Activated CD8-positive, alpha-beta T cell treated with anti-CD3 and anti-CD28 coated beads for 36 hours (primary cell): ENCODE measurements at regions not wholly inside any gene's neighbourhood (a gene's known extent, or its start where the extent isn't known, plus 50 kb on each side); places are given as distances from the start of the nearest gene placed in this dataset.

Experiments used
- ATAC-seq: fragments of 200-7000 bp; cut with Tn5 transposase; one replicate; pipeline ENCODE4 v1.10.0; 2021; ENCODE audit warnings: mild to moderate bottlenecking, moderate library complexity
- CTCF ChIA-PET: fragments of 350-600 bp; sonication (Branson Sonifier 250); formaldehyde crosslinking; loops from one replicate; lab custom pipeline; 2021; ENCODE audit warnings: antibody characterized with exemption; lab: Charles Lee
- POLR2A ChIA-PET: fragments of 350-600 bp; sonication (Branson Sonifier 250); formaldehyde crosslinking; loops from one replicate; lab custom pipeline; 2021; ENCODE audit warnings: antibody characterized with exemption; lab: Charles Lee
- DNase-seq: peaks from one replicate; pipeline ENCODE4 v3.0.0-alpha.2; 2020
- H3K27ac Mint-ChIP-seq: one replicate; pipeline ENCODE4 v1.8.0; 2021; ENCODE audit warnings: mild to moderate bottlenecking, mixed read lengths
- H3K27me3 Mint-ChIP-seq: one replicate; pipeline ENCODE4 v1.8.0; 2021; ENCODE audit warnings: mixed read lengths
- H3K36me3 Mint-ChIP-seq: one replicate; pipeline ENCODE4 v1.8.0; 2021; ENCODE audit warnings: low read depth, mixed read lengths
- H3K4me1 Mint-ChIP-seq: one replicate; pipeline ENCODE4 v1.8.0; 2021; ENCODE audit warnings: low read depth, mixed read lengths
- H3K4me3 Mint-ChIP-seq: one replicate; pipeline ENCODE4 v1.8.0; 2021; ENCODE audit warnings: mild to moderate bottlenecking, moderate library complexity, mixed read lengths
- H3K9me3 Mint-ChIP-seq: one replicate; pipeline ENCODE4 v1.8.0; 2021; ENCODE audit warnings: mixed read lengths
- intact Hi-C: fragments of 100-400 bp; cut with micrococcal nuclease; formaldehyde crosslinking; loops from one replicate; pipeline ENCODE4 v1.10.0; 2022
- TF ChIP-seq, protein P1 (sequence below): fragments of 200-600 bp; IDR thresholded peaks from one replicate; pipeline ENCODE4 v1.8.0; 2022; ENCODE audit warnings: antibody characterized with exemption, mild to moderate bottlenecking

DNA sequence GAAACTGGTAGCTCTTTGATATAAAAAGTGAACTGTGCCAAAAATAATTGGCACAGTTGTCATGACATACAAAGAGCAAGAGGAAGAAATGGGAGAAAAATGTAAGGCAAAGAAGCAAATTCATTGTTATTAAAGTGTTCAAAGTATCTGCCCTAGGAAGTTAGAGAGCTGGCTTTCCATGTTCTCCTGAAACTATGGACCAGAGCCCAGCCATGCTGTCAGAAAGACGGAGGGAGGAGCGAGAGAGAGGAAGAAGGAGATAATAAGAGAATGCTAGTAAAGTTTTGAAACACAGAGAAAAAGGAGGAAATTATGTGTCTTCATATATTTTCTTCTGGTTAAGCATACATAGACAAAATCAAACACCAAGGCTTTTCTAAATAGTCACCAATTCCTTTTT, 78.1 kb upstream of the PELI2 start:
- Mint-ChIP-seq H3K4me1 (no peaks in the 10 kb centered on the region), H3K27ac (no peak overlapping the region), H3K9me3 (no peaks in the 10 kb centered on the region), H3K27me3 (peaks cover 8% of the 10 kb centered on the region), H3K4me3 (no peak overlapping the region), H3K36me3 (no peaks in the 10 kb centered on the region)
- intact Hi-C loops = no loop called here
- ATAC-seq = no peak
- ChIA-PET POLR2A (no interaction called here), CTCF (no interaction called here)
- DNase-seq = no peak
- TF ChIP-seq, protein P1, sequence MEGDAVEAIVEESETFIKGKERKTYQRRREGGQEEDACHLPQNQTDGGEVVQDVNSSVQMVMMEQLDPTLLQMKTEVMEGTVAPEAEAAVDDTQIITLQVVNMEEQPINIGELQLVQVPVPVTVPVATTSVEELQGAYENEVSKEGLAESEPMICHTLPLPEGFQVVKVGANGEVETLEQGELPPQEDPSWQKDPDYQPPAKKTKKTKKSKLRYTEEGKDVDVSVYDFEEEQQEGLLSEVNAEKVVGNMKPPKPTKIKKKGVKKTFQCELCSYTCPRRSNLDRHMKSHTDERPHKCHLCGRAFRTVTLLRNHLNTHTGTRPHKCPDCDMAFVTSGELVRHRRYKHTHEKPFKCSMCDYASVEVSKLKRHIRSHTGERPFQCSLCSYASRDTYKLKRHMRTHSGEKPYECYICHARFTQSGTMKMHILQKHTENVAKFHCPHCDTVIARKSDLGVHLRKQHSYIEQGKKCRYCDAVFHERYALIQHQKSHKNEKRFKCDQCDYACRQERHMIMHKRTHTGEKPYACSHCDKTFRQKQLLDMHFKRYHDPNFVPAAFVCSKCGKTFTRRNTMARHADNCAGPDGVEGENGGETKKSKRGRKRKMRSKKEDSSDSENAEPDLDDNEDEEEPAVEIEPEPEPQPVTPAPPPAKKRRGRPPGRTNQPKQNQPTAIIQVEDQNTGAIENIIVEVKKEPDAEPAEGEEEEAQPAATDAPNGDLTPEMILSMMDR = no peak

DNA sequence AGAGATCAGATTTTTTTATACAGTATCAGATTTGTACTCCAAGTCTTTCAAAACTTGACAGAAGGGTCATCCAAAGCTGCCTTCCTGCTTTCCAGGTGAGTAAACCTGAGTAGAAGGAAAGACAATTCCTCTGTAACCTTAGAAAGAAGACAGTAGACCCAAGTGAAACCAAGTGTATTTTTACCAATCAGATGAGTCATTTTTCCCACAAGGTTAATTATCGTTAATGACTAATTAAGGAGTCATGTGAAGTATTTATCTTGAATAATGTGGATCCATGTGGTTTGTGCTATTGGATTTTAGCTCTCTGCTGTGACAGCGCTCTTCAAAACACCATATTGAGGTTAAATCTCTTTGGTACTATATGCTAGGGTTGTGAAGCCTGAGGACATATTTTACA, 74.0 kb upstream of the PELI2 start:
- TF ChIP-seq, protein P1 = no peak
- CTCF ChIA-PET = interaction anchor here (1.0 kb wide), 1 partner anchor 8 kb away, joined by 6 read pairs; no protein-coding TSS in a partner anchor

DNA sequence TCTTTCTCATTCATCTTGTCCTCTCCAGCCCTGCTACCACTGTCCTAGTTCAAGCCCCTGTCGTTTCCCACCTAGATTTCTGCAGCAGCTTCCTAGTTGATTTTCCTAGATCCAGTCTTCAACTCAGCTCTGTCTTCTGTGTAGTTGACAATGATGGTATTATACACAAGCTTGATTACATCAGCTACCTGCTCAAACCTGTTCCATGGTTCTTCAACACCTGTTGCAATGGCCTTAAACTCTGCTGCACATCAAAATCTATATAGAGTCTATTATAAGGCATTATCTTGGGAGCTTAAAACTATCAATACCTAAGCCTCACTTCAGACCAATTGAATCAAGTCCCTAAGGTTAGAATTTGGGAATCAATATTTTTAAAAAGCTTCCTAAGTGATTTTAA, 71.7 kb upstream of the PELI2 start:
- Mint-ChIP-seq H3K27ac (no peak overlapping the region), H3K4me1 (no peaks in the 10 kb centered on the region), H3K27me3 (peaks cover 3% of the 10 kb centered on the region), H3K4me3 (no peak overlapping the region), H3K9me3 (no peaks in the 10 kb centered on the region), H3K36me3 (no peaks in the 10 kb centered on the region)
- ATAC-seq (no peak), DNase-seq (no peak)
- intact Hi-C loops = no loop called here
- ChIA-PET POLR2A (no interaction called here), CTCF (no interaction called here)
- TF ChIP-seq, protein P1 = no peak

More for the DNA sequence above, 74.0 kb upstream of the PELI2 start:
- no peak for ATAC-seq
- POLR2A ChIA-PET = interaction anchor here (1.1 kb wide), 1 partner anchor 20 kb away, joined by 3 read pairs; no protein-coding TSS in a partner anchor
- intact Hi-C loops = no loop called here
- H3K4me3 Mint-ChIP-seq = no peak overlapping the region
- peaks cover 8% of the 10 kb centered on the region for H3K27me3 Mint-ChIP-seq
- no peaks in the 10 kb centered on the region for H3K36me3 Mint-ChIP-seq
- DNase-seq = no peak
- H3K27ac Mint-ChIP-seq = no peak overlapping the region
- H3K4me1 Mint-ChIP-seq = no peaks in the 10 kb centered on the region
- H3K9me3 Mint-ChIP-seq = no peaks in the 10 kb centered on the region

DNA sequence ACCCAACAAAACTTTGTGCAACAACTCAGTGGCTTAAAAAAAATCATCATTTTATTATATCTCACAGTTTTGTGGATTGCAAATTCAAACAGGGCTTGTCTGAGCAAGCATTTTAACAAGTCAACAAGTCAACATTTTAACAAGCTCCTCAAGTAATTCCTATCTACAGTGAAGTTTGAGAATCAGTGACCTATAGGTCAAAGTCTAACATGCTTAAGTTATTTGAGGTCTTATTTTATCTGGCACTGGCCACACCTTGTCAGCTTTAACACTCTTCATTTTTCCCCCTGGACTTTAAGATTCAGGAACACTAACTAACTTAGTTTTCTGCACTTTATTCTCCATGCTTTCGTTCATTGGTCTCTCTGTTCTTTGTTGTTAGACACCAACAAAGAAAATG, 71.2 kb upstream of the PELI2 start:
- H3K27me3 Mint-ChIP-seq = peaks cover 3% of the 10 kb centered on the region
- no peak overlapping the region for H3K4me3 Mint-ChIP-seq
- H3K9me3 Mint-ChIP-seq = no peaks in the 10 kb centered on the region
- DNase-seq (no peak), ATAC-seq (no peak)
- no peaks in the 10 kb centered on the region for H3K36me3 Mint-ChIP-seq
- intact Hi-C loops = no loop called here
- CTCF ChIA-PET = no interaction called here
- no peak overlapping the region for H3K27ac Mint-ChIP-seq
- POLR2A ChIA-PET = no interaction called here
- no peaks in the 10 kb centered on the region for H3K4me1 Mint-ChIP-seq
- TF ChIP-seq, protein P1 = no peak

DNA sequence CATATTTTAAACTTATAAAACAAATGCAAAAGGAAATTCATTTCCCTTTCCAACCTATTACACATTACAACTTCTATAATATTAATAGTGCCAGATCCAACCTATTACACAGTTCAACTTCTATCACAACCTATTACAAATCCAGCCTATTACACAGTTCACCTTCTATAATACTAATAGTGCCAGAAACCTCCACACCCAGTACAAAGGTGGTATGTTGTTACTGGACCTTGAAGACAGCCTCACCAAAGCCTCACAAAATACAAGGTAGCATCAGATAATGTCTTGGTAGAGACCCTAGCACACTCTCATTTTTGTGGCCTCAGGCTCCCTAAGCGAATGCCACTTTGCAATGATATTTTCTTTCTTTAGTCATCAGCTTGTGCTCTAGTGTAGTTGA, 68.7 kb upstream of the PELI2 start:
- Mint-ChIP-seq H3K27ac (no peak overlapping the region), H3K9me3 (no peaks in the 10 kb centered on the region), H3K4me1 (no peaks in the 10 kb centered on the region), H3K27me3 (peaks cover 4% of the 10 kb centered on the region), H3K4me3 (no peak overlapping the region), H3K36me3 (no peaks in the 10 kb centered on the region)
- DNase-seq = no peak
- TF ChIP-seq, protein P1 = no peak
- intact Hi-C loops = no loop called here
- ChIA-PET POLR2A (no interaction called here), CTCF (no interaction called here)
- no peak for ATAC-seq
